GM19035 (cell line): ENCODE measurements at regions not wholly inside any gene's neighbourhood (a gene's known extent, or its start where the extent isn't known, plus 50 kb on each side); places are given as distances from the start of the nearest gene placed in this dataset.

Experiments
- ATAC-seq: cut with Tn5 transposase; IDR thresholded peaks from one replicate; pipeline ENCODE4 v1.9.1; 2021; ENCODE audit not compliant: unreplicated experiment

GRCh38 chrX:39830414-39830813 lies 267.3 kb downstream of the BCOR start:
- no peak for ATAC-seq

GRCh38 chrX:39832211-39832610 lies 265.5 kb downstream of the BCOR start:
- no peak for ATAC-seq

- no peak for ATAC-seq
These were observed 263.2 kb downstream of the BCOR start for GRCh38 chrX:39834600-39834999.

- no peak for ATAC-seq
These were observed 262.5 kb downstream of the BCOR start for GRCh38 chrX:39835241-39835640.

- ATAC-seq = no peak
These were observed 262.0 kb downstream of the BCOR start for GRCh38 chrX:39835776-39836175.

- ATAC-seq = no peak
These were observed 260.8 kb downstream of the BCOR start for GRCh38 chrX:39836802-39837420.

- ATAC-seq = no peak
These were observed 260.1 kb downstream of the BCOR start for GRCh38 chrX:39837688-39838087.

- no peak for ATAC-seq
These were observed 258.4 kb downstream of the BCOR start for GRCh38 chrX:39839371-39839770.

- ATAC-seq = no peak
These were observed 257.6 kb downstream of the BCOR start for GRCh38 chrX:39840133-39840532.

GRCh38 chrX:39840581-39841093 lies 257.1 kb downstream of the BCOR start:
- no peak for ATAC-seq

GRCh38 chrX:39841604-39842003 lies 256.2 kb downstream of the BCOR start:
- no peak for ATAC-seq

GRCh38 chrX:39842281-39842973 lies 255.3 kb downstream of the BCOR start:
- no peak for ATAC-seq

GRCh38 chrX:39843318-39843717 lies 254.4 kb downstream of the BCOR start:
- no peak for ATAC-seq

- ATAC-seq = no peak
These were observed 252.5 kb downstream of the BCOR start for GRCh38 chrX:39845233-39845632.

GRCh38 chrX:39846460-39846859 lies 251.3 kb downstream of the BCOR start:
- ATAC-seq = no peak

- no peak for ATAC-seq
These were observed 249.5 kb downstream of the BCOR start for GRCh38 chrX:39848243-39848642.

- ATAC-seq = no peak
These were observed 248.9 kb downstream of the BCOR start for GRCh38 chrX:39848900-39849299.

GRCh38 chrX:39850209-39850608 lies 247.5 kb downstream of the BCOR start:
- ATAC-seq = no peak

GRCh38 chrX:39850630-39851152 lies 247.1 kb downstream of the BCOR start:
- no peak for ATAC-seq

GRCh38 chrX:39851745-39852455 lies 245.9 kb downstream of the BCOR start:
- no peak for ATAC-seq

GRCh38 chrX:39852491-39852890 lies 245.3 kb downstream of the BCOR start:
- ATAC-seq = no peak
